ENCODE measurements at regions not wholly inside any gene's neighbourhood (a gene's known extent, or its start where the extent isn't known, plus 50 kb on each side); places are given as distances from the start of the nearest gene placed in this dataset.

DNA sequence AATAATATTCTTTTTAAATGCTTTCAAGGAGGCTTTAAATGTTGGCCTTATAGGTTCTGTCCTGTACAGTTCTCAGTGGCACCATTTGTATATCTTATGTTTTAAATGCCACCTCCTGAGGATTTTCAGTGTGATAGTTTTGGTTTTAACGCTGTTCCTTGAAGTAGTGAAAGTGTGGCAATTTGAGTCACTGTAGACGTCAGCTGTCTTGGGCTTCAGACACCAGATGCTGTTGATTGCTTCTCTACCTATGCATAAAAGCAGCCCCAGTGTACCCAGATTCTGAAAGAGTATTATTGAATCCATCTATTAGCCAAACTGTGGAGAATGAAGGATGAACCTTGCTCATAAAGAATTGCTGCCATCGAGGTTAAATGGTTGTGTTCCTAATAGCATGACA is 316.8 kb upstream of the GBE1 start:
- DNase-seq = no peak

DNA sequence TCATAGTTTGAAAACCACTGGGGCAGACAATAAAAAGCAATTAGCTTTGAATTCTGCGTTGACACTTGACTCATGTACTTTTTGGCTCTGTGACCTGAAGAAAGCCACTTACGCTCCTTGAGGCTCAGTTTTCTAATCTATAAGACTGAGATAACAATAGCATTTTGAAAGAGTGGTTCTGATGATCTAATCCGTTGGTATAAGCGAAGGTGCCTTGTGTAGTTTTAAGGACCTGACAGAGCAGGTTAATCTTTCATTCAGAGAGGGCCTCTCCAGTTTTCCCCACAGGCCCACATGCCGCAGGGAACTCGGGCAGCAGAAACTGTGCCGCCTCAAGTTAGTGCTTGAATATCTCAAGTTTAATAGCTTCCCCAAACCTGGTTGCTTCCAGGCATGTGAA is 306.0 kb upstream of the GBE1 start:
- DNase-seq = no peak

DNA sequence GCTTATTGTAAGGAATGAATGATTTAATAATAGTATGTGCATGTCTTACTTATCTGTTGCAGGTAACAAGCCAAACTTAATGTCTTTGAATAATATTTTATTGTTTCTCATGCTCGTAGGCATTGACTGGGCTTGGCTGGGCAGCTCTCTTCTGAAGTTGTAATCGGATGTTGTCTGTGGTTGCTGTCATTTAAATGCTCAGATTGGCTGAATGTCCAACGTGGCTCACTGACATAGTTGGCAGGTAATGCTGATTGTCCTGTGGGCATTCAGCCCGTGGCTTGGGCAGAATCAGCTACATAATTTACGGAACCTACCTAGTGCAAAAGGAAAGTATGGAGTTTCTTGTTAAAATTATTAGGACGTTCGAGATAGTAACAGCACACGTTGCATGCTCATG is 297.4 kb upstream of the GBE1 start:
- DNase-seq = no peak

DNA sequence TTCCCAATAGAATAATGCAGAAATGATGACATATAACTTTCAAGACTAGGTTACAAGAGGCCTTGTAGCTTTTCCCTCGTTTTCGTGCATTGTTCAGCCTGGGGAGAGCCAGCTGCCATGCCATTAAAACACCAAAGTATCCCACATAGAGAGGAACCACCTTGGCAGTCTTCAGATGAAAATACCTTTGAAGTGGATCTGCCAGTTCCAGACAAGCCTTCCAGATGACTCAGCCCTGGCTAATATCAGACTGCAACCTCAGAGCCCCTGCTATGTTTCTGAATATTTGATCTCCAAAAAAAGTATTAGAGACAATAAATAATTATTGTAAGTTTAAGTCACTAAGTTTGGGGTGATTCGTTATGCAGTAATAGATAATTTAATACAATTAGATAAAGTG is 294.3 kb upstream of the GBE1 start:
- DNase-seq = no peak

DNA sequence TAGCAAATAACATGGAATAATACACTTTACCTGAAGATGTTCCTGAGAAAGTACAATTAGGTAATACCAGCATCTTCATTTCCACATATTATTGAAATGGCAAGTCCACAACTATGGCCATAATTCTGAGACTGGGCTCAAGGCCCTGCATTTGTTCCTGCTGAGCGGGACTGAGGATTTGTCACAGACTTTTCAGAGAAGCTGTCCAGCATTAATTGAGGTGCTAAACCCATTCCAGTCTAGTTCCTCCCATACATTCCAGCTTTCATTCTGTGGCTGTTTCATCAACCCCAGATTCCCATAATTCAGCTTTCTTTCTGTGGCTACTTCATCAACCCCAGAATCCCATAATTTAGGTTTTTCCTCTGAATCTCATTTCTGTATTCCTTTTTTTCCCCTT is 293.4 kb upstream of the GBE1 start:
- DNase-seq = no peak

DNA sequence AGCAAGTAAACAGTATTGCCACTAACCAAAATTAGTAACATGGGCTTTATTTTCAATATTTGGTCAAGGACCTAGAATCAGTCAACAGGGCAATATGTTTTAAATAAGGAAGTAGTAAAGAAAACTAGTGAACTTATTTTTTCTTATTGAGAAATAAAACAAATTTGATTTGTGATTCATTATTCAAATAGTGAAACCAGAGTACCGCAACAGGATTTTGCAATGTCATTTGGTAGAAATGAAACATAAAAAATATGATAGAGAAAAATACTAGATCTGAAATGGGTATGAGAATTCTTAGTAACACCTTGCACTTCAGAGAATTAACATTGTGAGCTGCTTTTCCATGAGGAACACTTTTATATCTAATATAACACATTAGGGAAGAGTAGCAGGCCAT is 291.8 kb upstream of the GBE1 start:
- no peak for DNase-seq

DNA sequence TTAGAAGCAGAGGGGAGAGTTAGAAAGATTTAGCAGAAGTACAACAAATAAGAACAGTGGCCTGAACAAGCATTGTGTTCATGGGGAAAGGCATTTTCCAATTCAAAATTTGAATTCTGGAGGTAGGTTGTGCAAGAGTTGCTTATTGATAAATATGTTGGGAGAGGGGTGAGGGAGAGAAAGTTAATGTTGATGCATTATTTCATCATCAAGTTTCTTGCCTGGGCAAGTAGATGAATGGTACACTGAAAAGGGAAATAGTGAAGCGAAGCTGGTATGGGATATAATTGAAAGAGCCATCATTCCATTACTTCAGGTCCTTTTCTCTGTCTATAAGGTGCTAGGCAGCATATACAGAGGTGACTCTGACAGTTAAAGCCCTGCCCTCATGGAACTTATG is 288.9 kb upstream of the GBE1 start:
- DNase-seq = no peak

DNA sequence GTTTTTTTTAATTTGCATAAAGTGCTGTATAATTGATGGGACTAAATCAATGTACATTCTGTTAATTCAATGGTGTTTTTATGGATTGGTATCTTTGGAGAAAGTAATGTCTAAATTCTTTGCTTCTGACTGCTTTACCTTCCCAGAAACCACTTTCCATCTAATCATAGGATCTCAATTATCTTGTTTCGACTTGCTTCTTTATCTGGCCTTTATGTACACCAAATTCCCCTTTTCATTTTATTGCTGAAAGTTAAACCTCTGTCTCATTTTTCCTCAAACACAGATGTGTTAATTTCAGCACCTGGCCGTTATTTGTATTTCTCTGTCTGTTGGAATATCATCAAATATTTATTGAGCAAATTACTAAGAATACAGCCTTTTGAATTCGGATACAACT is 287.3 kb upstream of the GBE1 start:
- DNase-seq = no peak

DNA sequence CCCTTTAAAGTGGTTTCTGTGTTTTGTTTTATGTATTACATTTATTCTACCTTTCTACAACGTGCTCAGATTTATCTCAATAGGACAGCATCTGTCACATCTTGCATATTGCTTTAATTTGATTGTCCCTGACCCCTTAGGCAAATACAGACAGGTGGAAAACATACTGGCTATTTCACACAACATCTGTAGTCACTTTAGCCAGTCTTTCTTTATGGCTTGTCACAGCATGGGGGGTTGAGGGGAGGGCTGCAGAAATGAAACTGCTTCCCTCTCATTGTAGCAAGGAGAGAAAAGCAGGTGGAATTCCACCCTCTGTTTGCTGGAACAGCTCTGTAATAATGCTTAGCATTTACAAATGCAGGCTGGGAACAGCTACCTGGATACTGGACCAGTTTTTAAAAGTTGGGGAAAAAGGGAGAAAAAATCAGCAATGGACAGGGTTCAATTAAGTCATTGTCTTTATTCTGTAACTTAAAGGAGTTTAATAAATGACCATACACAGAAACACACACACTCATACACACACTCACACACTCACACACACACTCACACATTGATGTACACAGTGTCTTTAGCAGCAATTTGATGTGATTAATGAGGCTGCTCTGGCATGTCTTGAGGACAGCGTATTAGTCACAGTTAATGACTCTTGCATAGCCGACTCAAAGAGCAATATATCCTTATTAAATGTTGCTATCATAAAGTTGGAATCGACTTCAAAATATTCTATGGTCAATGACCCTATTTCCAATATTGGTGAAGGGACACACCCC is 283.7 kb upstream of the GBE1 start:
- no peak for DNase-seq

DNA sequence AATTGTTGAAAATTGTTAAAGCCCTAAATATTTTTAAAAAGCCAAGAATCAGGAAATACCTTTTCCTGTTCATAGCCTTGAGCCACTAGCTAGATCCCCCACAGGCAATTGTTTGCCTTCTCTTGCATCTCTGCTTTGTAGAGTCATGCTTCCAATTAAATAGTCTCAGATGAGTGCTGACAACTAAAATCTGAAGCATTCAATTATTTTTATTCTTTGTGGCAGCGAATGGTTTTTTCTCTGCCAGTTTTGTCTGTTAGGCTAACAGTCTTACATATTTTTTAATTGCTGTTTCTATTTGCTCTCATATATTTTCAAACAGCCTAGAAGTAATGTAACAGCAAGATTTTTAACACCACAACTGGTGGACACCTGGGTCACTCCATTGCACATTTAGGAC is 277.1 kb upstream of the GBE1 start:
- no peak for DNase-seq

DNA sequence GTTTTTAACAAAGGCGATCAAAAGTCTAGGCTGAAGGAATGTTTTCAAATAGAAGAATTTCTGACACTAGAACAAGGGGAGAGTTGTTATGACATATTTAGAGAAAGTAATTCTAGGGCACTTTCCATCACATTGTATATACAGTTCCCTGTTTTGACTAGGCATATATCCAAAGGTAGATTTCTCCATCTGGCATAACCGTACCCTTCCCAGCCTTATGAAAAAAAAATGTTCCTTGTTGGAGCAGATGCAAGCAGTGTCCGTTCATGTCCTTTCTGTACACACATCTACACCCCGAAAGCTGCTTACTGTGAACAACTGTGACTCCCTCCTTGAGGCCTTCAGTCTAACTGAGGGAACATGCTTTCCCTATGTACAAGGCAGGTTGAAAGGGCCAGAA is 271.7 kb upstream of the GBE1 start:
- DNase-seq = no peak

DNA sequence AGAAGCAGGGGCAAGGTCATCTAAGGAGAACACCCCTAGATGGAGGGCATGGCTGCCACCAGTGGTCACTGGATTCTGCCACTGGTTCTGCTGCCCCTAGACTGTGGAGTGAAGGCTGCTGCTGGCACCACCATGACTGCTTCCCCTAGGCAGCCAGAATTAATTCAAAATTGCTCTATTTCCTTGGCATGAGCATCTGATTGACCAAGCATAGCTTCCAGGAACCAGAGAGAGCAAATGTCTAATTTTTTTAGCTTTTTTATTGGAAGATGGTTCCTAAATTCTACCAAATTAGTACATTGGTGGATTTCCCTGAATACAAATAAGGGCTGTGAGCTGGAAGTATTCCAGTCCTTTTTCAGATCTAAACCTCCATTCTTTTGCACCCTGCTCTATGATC is 270.2 kb upstream of the GBE1 start:
- DNase-seq = no peak

DNA sequence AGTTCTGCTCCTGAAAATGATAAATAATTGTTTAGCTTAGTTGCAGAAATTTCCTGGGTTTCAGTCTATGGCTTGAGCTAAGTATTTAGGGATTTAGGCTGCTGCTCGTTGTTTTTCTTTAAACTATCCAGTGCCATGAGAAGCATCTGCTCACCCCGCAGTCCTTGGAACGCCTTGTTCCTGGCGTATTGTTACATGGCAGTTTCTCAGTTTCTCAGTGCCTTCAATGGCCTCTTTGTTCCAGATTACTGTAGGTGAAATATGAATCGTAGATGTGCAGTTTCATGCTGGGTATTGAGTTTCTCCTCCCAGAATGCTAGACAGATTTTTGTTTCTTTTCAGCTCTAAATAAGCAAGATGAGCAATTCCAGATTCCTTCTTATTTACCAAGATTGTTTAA is 269.5 kb upstream of the GBE1 start:
- DNase-seq = no peak

DNA sequence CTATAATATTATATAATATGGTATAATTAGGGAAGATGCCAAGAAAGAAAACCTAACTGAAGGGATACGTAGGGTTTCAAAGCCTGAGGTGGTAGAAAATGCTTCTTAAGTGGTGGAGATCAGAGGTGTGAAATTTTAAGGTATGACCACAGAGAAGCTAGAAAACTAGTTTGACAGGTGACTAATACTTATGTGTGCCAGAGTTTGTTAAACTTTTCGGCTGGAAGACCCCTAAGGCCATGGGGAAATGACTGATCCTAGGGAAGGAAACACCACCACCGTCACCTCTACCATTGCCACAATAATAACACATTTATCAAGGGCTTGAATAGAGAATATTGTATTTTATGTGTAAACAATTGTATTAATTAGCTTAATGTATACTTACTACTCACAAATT is 261.4 kb upstream of the GBE1 start:
- DNase-seq = no peak

DNA sequence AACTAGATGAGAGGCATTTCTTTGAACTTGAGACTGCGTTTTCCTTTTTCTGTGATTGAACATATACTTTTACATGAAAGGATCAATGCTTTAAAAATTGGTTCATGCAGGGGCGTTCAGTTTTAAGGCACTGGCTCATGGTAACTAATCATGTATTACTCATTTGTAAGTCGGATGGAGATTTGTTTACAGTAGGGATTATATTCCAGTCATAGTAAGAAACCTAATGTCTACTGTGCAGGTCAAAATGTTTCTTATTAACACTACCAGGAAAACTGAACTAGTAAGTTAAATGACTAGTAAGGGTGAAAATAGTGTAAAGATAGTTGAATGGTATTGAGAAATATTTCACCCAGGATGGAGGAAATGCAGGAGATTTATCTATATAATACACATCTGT is 258.8 kb upstream of the GBE1 start:
- DNase-seq = no peak

DNA sequence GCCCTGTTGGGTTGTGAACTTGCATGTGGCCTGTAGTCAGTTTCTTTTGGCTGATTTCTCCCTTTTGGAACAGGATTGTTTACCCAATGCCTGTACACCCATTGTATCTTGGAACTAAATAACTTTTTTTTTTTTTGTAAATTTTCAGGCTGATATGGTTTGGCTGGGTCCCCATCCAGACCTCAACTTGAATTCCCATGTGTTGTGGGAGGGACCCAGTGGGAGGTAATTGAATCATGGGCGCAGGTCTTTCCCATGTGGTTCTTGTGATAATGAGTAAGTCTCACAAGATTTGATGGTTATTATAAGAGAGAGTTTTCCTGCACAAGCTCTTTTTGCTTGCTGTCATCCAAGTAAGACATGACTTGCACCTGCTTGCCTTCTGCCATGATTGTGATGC is 253.8 kb upstream of the GBE1 start:
- no peak for DNase-seq

DNA sequence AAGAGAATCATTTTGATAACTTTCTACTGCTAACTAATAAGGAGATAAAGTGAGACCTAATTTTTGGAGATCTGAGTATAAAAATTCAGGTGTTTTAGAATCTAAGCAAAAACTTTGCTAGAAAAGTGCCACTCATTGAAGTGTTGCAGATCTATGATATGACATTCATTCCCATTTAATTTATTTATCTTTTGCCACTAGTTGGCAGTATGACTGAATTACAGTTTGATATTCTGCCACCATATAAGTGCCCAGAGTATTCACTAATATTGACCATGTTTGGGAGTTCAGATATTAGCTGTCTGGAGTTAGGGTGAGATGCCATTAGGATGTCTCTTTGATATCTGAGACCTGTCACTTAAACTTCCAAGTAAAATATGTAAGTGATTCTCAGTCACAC is 251.3 kb upstream of the GBE1 start:
- DNase-seq = no peak

DNA sequence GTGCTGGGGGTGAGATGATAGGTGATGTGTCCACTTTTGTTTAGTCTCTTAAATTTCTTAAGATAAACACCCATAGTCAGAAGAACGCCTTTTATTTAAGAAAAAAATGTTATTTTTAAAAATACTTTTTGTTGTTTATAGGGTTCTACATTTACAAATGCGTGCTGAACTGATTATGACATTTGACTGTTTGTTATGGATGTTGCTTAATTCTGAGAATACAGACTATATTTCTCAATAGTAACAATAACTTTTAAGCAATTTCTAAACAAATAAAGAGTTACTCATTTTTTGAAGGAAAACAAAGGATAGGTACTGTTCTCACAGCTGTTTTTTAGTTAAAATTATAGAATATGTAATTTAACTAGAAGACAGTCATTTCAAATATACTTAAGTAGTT is 249.9 kb upstream of the GBE1 start:
- DNase-seq = no peak

DNA sequence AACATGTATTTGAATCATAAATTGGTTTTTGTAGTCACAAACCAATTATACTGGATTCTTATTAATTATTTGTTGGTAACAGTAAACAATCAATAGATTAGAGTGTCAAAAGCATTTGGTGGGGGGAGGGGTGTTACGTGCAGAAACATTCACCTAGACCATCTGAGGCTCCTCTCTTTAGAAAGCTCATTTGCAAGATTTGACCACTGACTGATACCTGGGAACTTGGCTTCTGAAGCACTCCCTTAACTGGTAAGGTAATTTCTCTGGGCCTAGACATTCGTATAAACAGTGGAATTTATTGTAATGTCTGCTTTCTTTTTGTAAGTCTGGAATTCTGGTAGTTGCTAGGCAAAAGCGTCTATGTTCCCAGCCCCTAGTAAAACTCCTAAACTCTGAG is 243.8 kb upstream of the GBE1 start:
- no peak for DNase-seq

DNA sequence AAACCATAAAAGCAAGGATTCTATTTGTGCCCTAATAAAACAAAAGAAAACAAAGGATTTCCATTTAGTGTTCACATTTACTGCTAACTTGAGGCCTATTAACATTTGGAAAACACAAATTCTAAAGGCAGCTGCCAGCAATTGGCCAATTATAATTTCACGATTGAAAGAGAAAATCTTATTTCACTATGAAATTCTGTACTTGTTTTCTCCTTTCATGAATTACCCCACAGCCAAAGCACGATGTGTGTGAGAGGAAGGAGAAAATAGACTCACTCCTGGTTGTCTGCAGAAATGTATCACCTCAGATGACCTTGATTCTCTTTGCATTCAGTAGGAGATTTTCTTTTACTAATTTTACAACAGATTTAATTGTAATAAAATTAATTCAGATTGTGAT is 242.8 kb upstream of the GBE1 start:
- DNase-seq = no peak

DNA sequence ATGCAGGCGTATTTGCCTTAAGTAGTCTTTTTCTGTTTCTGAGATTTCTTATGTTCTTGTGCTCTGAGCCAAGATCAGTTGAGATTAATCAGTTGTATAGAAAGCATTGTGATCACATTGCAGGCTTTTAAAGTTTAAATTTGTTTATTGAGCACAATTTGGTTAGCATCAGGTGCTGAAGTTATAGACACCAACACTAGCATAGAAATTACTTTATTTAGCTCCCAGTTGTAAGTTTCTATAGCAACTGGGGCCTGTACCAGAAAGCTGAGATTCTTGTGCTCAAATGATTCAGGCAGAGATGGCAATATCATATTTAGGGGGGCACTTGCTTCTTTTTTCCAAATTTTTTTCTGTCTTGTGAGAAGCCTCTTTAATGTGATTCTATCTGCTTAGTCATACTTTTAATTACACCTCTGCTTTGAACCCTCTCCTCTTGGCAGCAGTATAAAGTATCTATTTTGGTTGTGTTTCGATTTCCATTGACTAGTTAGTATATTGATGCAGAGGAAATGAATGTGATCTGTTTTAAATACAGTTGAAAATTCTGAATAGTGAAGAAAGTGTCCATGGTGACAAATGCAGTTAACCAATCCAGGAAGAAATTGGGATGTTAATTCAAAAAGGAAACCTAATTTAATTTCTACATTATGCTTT is 241.7 kb upstream of the GBE1 start:
- DNase-seq = no peak

DNA sequence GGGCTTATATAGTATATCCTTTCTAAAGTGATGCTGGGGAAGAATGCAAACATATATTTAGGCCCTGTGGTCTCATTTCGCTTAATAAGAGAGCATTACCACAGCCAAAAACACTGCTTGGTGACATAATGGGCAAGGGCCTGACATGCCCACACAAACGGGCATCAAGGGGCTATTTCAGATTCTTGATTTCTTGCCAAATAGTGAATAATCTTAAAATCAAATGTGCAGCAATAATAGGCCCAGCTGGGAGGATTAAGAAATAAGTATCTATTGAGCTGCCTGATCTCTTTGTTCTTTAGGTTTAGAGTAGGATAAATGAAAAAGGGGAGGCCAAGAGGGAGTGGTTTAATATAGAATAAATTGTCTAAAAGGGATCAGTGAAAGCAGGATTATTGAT is 241.0 kb upstream of the GBE1 start:
- no peak for DNase-seq

DNA sequence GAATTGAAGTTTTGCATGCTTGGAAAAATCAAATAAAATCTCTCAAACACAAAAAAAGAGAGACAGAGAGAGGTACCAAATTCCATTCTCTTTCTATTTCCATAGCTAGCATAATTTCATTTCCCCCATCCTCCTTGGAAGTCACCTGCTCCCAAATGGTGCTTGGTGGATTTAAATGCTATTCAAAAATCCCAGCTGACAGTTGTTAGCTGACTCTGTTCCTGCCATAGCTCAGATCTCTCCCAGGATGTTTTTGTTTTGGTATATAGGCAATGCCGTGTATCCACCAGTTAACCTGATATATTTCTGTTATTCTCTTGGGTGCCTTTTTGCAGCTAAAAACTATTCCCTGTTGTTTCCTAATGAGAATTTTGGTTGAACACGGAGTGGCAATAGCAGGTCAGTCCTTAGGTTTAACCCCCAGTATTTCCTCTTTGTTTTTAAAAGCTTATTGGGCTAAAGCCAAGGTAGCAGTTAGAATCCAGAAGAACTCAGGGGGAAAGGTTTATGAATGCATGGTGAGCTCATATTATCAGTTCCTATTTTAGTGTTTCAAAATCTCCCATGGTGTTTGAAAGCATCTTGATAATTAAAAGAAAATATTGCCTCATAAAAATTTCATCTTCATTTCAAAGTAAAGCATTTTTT is 240.0 kb upstream of the GBE1 start:
- no peak for DNase-seq

DNA sequence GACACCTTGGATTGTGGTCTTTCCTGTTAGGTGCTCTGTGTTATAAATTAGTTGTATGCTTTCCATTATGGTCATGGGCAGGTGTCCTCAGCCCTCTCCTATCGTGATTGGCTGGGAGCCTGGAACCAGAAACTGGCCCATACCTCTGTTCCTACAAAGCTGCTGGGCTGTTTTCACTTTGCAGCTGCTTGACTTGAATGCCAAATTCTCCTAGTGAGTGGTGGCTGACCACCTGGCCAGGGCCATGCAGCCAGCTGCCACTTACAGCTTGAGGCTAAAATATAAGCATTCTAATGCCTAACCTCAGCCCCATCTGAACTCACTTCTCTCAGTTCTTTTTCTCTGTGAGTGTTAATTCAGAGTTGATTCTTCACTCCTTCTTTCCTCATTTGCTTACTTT is 239.3 kb upstream of the GBE1 start:
- DNase-seq = no peak

DNA sequence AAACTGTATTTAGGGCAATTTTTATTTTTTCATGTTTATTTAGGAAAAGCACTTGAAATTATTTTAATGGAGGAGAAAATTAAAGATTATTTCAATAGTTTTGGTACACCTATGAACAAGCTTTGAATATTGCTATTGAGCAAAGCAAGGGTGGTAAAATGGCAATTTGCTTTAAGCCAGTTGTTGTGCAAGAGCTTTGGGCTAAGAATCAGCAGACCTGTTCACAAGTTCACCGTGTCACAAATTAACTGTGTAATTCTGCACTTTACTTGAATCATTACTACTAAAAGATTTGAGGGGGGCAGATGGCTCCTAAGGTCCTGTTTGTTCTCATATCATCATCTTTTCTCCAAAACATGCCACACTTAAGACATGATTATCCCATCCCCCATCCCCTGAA is 238.9 kb upstream of the GBE1 start:
- DNase-seq = no peak

Measured in DMS79 treated with DMSO at 0.1 percent for 48 hours (cell line).